ENCODE measurements at regions not wholly inside any gene's neighbourhood (a gene's known extent, or its start where the extent isn't known, plus 50 kb on each side); places are given as distances from the start of the nearest gene placed in this dataset.

DNA sequence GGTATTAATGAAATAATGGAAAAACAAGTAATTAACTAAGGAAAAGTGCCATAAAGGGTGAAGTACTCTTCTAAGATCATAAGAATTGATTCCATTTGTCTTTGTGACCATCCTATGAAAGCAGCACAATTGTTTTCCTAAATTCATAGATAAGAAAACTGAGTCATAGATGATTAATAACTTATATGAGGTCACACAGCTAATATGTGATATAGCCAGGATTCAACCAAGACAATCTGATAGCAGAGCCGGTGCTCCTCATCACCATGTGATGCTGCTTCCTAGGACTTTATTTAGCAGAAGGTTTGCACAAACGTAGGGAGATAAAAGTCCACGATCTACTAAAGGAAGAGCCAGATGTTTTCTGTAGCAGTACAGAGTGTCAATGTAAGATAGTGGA lies 181.5 kb upstream of the SYT1 start:
- H3K36me3 Mint-ChIP-seq (ENCODE audit: insufficient read depth): no peaks in the 10 kb centered on the region
- peaks cover 3% of the 10 kb centered on the region for H3K4me1 Mint-ChIP-seq (ENCODE audit: low read depth)
- H3K27me3 Mint-ChIP-seq: no peaks in the 10 kb centered on the region
- no peak overlapping the region for H3K4me3 Mint-ChIP-seq (ENCODE audit: low read depth)
- no peak for DNase-seq (ENCODE audit: low spot score, unreplicated experiment)
- TF ChIP-seq, protein P1, sequence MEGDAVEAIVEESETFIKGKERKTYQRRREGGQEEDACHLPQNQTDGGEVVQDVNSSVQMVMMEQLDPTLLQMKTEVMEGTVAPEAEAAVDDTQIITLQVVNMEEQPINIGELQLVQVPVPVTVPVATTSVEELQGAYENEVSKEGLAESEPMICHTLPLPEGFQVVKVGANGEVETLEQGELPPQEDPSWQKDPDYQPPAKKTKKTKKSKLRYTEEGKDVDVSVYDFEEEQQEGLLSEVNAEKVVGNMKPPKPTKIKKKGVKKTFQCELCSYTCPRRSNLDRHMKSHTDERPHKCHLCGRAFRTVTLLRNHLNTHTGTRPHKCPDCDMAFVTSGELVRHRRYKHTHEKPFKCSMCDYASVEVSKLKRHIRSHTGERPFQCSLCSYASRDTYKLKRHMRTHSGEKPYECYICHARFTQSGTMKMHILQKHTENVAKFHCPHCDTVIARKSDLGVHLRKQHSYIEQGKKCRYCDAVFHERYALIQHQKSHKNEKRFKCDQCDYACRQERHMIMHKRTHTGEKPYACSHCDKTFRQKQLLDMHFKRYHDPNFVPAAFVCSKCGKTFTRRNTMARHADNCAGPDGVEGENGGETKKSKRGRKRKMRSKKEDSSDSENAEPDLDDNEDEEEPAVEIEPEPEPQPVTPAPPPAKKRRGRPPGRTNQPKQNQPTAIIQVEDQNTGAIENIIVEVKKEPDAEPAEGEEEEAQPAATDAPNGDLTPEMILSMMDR (IDR thresholded peaks at IDR 0.05; ENCODE audit: unreplicated experiment): no peak
- no peak overlapping the region for H3K27ac Mint-ChIP-seq
- H3K9me3 Mint-ChIP-seq (ENCODE audit: low read depth): no peaks in the 10 kb centered on the region

DNA sequence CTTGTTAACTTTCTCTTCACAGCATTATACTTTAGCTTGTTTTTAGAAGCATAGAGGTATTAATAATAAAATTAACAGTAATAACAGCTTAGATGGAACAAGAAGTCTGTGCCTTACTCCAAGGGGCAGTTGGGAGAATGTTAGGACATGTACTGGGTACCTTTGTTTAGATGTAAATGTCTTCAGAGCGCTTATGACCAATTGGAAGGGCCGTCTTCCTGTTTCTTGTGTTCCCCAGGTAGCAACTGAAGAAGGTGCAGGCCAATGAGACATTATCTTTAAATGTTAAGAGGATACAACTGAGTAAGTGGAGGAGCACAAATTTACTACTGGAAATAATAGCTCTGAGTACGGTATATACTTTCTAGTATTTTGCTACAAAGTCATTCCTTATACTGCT lies 180.9 kb upstream of the SYT1 start:
- Mint-ChIP-seq H3K27me3 (no peaks in the 10 kb centered on the region), H3K27ac (no peak overlapping the region), H3K36me3 (ENCODE audit: insufficient read depth) (no peaks in the 10 kb centered on the region), H3K9me3 (ENCODE audit: low read depth) (no peaks in the 10 kb centered on the region), H3K4me1 (ENCODE audit: low read depth) (peaks cover 3% of the 10 kb centered on the region), H3K4me3 (ENCODE audit: low read depth) (no peak overlapping the region)
- no peak for DNase-seq (ENCODE audit: low spot score, unreplicated experiment)
- TF ChIP-seq, protein P1 (IDR thresholded peaks at IDR 0.05; ENCODE audit: unreplicated experiment): no peak

DNA sequence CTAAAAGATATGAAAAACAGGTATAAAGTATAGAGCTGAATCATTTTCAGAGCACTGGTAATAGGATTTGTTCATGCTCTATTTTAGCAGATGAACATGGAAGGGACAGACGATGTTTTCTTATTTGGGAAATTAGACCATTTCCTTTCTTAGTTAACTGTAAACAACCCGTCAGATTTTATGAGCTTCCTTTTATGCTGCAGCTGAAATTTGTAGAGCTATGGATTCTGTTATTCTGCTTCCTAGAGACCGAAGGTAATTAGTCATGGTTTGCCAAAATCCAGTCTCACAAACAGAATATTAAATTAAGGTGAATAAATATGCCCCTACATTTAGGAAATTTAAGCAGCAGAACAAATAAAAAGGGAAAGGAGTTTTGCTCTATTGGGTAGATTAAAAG lies 180.2 kb upstream of the SYT1 start:
- Mint-ChIP-seq H3K27me3 (no peaks in the 10 kb centered on the region), H3K4me3 (ENCODE audit: low read depth) (no peak overlapping the region), H3K27ac (no peak overlapping the region), H3K36me3 (ENCODE audit: insufficient read depth) (no peaks in the 10 kb centered on the region), H3K9me3 (ENCODE audit: low read depth) (no peaks in the 10 kb centered on the region), H3K4me1 (ENCODE audit: low read depth) (peaks cover 3% of the 10 kb centered on the region)
- no peak for DNase-seq (ENCODE audit: low spot score, unreplicated experiment)
- TF ChIP-seq, protein P1 (IDR thresholded peaks at IDR 0.05; ENCODE audit: unreplicated experiment): no peak

DNA sequence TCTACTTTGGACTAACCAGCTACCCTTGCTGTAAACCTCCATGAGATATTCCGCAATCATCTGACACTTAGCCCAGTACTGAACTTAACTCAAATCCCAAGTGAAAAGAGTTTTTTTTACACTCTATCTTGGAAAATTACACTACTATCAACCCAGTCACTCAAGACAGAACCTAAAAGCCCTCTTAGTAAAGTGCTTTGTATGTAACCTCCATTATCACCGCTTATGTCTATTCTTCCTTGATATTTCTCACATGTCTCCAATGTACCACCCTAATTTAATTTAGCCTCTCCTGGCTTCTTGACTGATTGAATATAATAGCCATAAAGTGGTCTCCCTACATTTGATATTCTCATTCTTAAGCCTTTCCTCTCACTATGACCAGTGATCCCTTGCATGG lies 168.8 kb upstream of the SYT1 start:
- no peak overlapping the region for H3K27ac Mint-ChIP-seq
- no peaks in the 10 kb centered on the region for H3K27me3 Mint-ChIP-seq
- H3K4me1 Mint-ChIP-seq (ENCODE audit: low read depth): no peaks in the 10 kb centered on the region
- H3K4me3 Mint-ChIP-seq (ENCODE audit: low read depth): no peak overlapping the region
- no peaks in the 10 kb centered on the region for H3K9me3 Mint-ChIP-seq (ENCODE audit: low read depth)
- DNase-seq (ENCODE audit: low spot score, unreplicated experiment): no peak
- no peaks in the 10 kb centered on the region for H3K36me3 Mint-ChIP-seq (ENCODE audit: insufficient read depth)
- TF ChIP-seq, protein P1 (IDR thresholded peaks at IDR 0.05; ENCODE audit: unreplicated experiment): no peak

DNA sequence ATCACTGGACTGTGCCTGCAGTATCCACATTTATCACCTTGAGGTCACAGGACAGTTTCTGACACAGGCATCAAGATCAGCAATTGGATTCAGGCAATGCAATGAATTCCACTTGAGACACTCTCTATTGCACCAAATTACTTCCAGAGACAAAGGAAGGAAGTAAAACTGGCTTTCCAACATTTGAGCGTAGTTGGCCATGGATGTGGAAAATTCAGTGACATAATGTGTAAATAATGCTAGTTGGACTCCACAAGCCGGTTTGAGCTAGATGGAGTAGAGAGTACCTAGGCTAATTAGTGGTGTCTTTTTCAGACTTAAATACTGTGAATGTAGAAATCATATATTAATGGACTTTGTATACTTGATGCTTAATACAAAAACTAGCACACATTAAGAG lies 168.3 kb upstream of the SYT1 start:
- no peak overlapping the region for H3K4me3 Mint-ChIP-seq (ENCODE audit: low read depth)
- H3K27me3 Mint-ChIP-seq: no peaks in the 10 kb centered on the region
- no peaks in the 10 kb centered on the region for H3K36me3 Mint-ChIP-seq (ENCODE audit: insufficient read depth)
- no peak overlapping the region for H3K27ac Mint-ChIP-seq
- H3K4me1 Mint-ChIP-seq (ENCODE audit: low read depth): no peaks in the 10 kb centered on the region
- DNase-seq (ENCODE audit: low spot score, unreplicated experiment): no peak
- H3K9me3 Mint-ChIP-seq (ENCODE audit: low read depth): no peaks in the 10 kb centered on the region
- TF ChIP-seq, protein P1 (IDR thresholded peaks at IDR 0.05; ENCODE audit: unreplicated experiment): no peak
